ENCODE measurements at regions not wholly inside any gene's neighbourhood (a gene's known extent, or its start where the extent isn't known, plus 50 kb on each side); places are given as distances from the start of the nearest gene placed in this dataset.

DNA sequence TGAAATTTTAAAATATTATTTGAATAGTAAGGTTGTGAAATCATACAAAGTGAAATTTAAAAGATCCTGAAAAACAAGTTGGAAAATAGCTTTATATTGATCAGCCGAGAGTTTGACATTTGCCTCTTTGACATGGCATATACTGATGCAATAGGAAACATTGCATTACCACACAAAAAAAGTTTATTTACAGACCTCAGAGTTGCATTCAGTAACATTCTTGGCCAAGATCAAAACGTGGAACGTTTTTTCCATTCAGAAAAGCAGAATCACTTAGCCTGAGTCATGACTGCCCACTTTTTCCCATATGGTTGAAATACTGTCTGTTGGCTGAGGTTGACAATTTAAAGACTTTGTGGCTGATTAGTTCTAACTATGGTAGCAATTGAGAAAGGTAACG lies 55.1 kb upstream of the BACH2 start:
- H3K27me3 ChIP-seq (ENCODE audit: control insufficient read depth in 2 of 2, insufficient read depth in 2 of 2, low read length in 2 of 2): peaks cover 9 to 16% of the 10 kb centered on the region in 2 experiments
- DNase-seq (ENCODE audit: low read depth, low spot score) (no peak), FAIRE-seq (no peak)
- dilution Hi-C loops (cut with MboI; ENCODE audit: extremely low pct_ligation_motif_present, low sequenced_read_pairs): no loop called here
- no peaks in the 10 kb centered on the region for H3K9me3 ChIP-seq (replicated peaks; ENCODE audit: control insufficient read depth, insufficient read depth, low read length)
- H3K27ac ChIP-seq (ENCODE audit: insufficient read depth, low read depth, low read length): no peak overlapping the region
- H3K36me3 ChIP-seq (ENCODE audit: control insufficient read depth in 2 of 2, extremely low read depth in 1 of 2, insufficient read depth in 2 of 2, low read length in 2 of 2): no peaks in the 10 kb centered on the region
- no peak overlapping the region for H3K4me3 ChIP-seq (replicated peaks in 1 of 3; ENCODE audit: insufficient read depth in 1 of 3, low read depth in 1 of 3, low read length in 3 of 3)
- BruUV-seq (replicated peaks): no TSS peak
- no peaks in the 10 kb centered on the region for H3K79me2 ChIP-seq (ENCODE audit: control insufficient read depth, insufficient read depth, low read length)
- no peaks in the 10 kb centered on the region for H3K4me1 ChIP-seq (ENCODE audit: control insufficient read depth, extremely low read depth, insufficient read depth, low read length)
- CTCF ChIA-PET: interaction anchor here (1.6 kb wide), 1 partner anchor 9 kb away, joined by 3 read pairs; no protein-coding TSS in a partner anchor
- no peak overlapping the region for H3K9ac ChIP-seq (replicated peaks; ENCODE audit: extremely low read depth, insufficient read depth, low read length)
- TF ChIP-seq, protein P1, sequence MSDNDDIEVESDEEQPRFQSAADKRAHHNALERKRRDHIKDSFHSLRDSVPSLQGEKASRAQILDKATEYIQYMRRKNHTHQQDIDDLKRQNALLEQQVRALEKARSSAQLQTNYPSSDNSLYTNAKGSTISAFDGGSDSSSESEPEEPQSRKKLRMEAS (IDR thresholded peaks at IDR 0.05; ENCODE audit: insufficient read depth, insufficient read length): no peak
- no peak for TF ChIP-seq POLR2AphosphoS5 (IDR thresholded peaks at IDR 0.05; ENCODE audit: insufficient read depth, low read depth, low read length)
- TF ChIP-seq GATA2 (IDR thresholded peaks at IDR 0.05; ENCODE audit: insufficient read depth, insufficient read length, low read depth, low read length): no peak
- no peak for TF ChIP-seq FOS (IDR thresholded peaks at IDR 0.05; ENCODE audit: borderline replicate concordance, insufficient read depth, low read length)
- TF ChIP-seq, protein P2, sequence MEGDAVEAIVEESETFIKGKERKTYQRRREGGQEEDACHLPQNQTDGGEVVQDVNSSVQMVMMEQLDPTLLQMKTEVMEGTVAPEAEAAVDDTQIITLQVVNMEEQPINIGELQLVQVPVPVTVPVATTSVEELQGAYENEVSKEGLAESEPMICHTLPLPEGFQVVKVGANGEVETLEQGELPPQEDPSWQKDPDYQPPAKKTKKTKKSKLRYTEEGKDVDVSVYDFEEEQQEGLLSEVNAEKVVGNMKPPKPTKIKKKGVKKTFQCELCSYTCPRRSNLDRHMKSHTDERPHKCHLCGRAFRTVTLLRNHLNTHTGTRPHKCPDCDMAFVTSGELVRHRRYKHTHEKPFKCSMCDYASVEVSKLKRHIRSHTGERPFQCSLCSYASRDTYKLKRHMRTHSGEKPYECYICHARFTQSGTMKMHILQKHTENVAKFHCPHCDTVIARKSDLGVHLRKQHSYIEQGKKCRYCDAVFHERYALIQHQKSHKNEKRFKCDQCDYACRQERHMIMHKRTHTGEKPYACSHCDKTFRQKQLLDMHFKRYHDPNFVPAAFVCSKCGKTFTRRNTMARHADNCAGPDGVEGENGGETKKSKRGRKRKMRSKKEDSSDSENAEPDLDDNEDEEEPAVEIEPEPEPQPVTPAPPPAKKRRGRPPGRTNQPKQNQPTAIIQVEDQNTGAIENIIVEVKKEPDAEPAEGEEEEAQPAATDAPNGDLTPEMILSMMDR (IDR thresholded peaks at IDR 0.05; ENCODE audit: extremely low read depth in 1 of 2, insufficient read depth in 1 of 2, low read depth in 1 of 2, low read length in 2 of 2): no peak
- TF ChIP-seq JUN (IDR thresholded peaks at IDR 0.05; ENCODE audit: borderline replicate concordance, insufficient read depth, insufficient read length, low read depth): no peak
- no peak for TF ChIP-seq POLR2A (IDR thresholded peaks at IDR 0.05; ENCODE audit: low read depth, low read length)
- TF ChIP-seq MYC (IDR thresholded peaks at IDR 0.05; ENCODE audit: low read depth, low read length): no peak
- no peak for TF ChIP-seq EZH2 (IDR thresholded peaks at IDR 0.05; ENCODE audit: borderline replicate concordance, low read depth, low read length, severe bottlenecking)
- H2AFZ ChIP-seq (ENCODE audit: low read depth, low read length): no peak overlapping the region
- POLR2A ChIA-PET: no interaction called here
- no peak overlapping the region for H3K4me2 ChIP-seq (ENCODE audit: insufficient read depth, low read length)
- intact Hi-C loops (cut with micrococcal nuclease): no loop called here
- H4K20me1 ChIP-seq (replicated peaks; ENCODE audit: control insufficient read depth, extremely low read depth, insufficient read depth, low read length): no peaks in the 10 kb centered on the region
- no peaks in the 10 kb centered on the region for H3K9me1 ChIP-seq (replicated peaks; ENCODE audit: control insufficient read depth, extremely low read depth, insufficient read depth, low read length)

All from endothelial cell of umbilical vein (primary cell).